Right lobe of liver (tissue), 6 donors: ENCODE measurements at regions not wholly inside any gene's neighbourhood (a gene's known extent, or its start where the extent isn't known, plus 50 kb on each side); places are given as distances from the start of the nearest gene placed in this dataset.

Experiments used
- ATAC-seq, 4 donors: fragments of 200-7000 bp; cut with Tn5 transposase; one replicate each; pipeline ENCODE4 v1.9.1; 2020; ENCODE audit warnings: mild to moderate bottlenecking in 4 of 4, moderate library complexity in 4 of 4
- DNase-seq, 3 donors: peaks; one replicate each; pipeline ENCODE4 v3.0.0-alpha.2; 2020
- H3K27ac ChIP-seq, 3 donors: fragments of 200-600 bp; one replicate each; pipeline ENCODE4 v1.8.0; 2022
- H3K27me3 ChIP-seq, 2 donors: fragments of 200-600 bp; one replicate each; pipeline ENCODE4 v1.8.0; 2022
- H3K36me3 ChIP-seq, 4 donors: fragments of 200-600 bp; sonication (generic) in 1 of 4; one replicate each; pipeline versions ENCODE4 v1.5.1 to v1.8.0; 2017 to 2022; ENCODE audit warnings: control low read depth in 1 of 4
- H3K4me1 ChIP-seq, 4 donors: fragments of 200-600 bp; sonication (generic) in 1 of 4; one replicate each; pipeline versions ENCODE4 v1.5.1 to v1.8.0; 2017 to 2022; ENCODE audit warnings: control low read depth in 1 of 4
- H3K4me3 ChIP-seq, 3 donors: fragments of 200-600 bp; one replicate each; pipeline ENCODE4 v1.8.0; 2022
- H3K9me3 ChIP-seq, 4 donors: fragments of 200-600 bp; sonication (generic) in 1 of 4; one replicate each; pipeline versions ENCODE4 v1.5.1 to v1.8.0; 2017 to 2022; ENCODE audit warnings: control low read depth in 1 of 4
- POLR2A ChIP-seq: fragments of 450-650 bp; IDR thresholded peaks from one replicate; pipeline ENCODE4 v1.6.1; 2017; ENCODE audit warnings: antibody characterized with exemption, mild to moderate bottlenecking
- WGBS: methylation state at CpG from one replicate; pipeline ENCODE4 v1.1.6; 2018; ENCODE audit warnings: low coverage, low lambda C conversion rate; ENCODE audit not compliant: insufficient coverage; ENCODE audit errors: missing lambda C conversion rate; 5-methylcytosine and 5-hydroxymethylcytosine counted together
- intact Hi-C, 2 donors: fragments of 100-400 bp; cut with DNase I; formaldehyde crosslinking; loops; one replicate each; pipeline versions ENCODE4 v1.11.2 to v1.14.1; 2022
- TF ChIP-seq, protein P1 (sequence below), 4 donors: fragments of 200-600 bp in 3 of 4; fragments of 450-650 bp in 1 of 4; IDR thresholded peaks; one replicate each; pipeline versions ENCODE4 v1.5.1 to v1.8.0; 2016 to 2022; ENCODE audit warnings: antibody characterized with exemption in 4 of 4, mild to moderate bottlenecking in 2 of 4
- donor health status: DM: no; HTN: yes; CAD: no.
- donor health status: DM: no; HTN: no; CAD: no.
- donor health status: DM: no; HTN: no; CAD: no.
- donor health status: DM: no; HTN: yes; CAD: no.
- donor health status: DM: no; HTN: yes; CAD: no.

DNA sequence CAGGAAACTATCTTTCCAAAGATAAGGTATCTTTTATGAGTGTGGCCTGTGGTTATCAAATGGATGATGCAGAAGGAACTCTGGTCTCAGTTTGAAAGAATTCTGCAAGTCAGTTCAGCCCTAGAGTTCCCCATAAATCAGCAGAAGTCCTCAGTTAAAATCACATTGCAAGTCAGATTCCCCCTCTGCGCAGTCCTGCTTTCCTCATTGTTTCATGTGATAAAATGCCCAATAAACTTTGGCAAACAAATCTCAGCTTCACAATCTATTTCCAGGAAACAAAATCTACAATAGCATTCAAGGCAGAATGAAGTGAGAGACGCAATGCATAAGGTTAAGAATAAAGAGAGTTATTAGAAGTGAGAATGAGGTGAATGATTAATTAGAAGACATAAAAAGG is 216.3 kb upstream of the KLHL1 start:
- no peak for DNase-seq
- no peak overlapping the region for H3K4me3 ChIP-seq
- WGBS = 40% methylated on average over 2 of the region's 2 CpGs

DNA sequence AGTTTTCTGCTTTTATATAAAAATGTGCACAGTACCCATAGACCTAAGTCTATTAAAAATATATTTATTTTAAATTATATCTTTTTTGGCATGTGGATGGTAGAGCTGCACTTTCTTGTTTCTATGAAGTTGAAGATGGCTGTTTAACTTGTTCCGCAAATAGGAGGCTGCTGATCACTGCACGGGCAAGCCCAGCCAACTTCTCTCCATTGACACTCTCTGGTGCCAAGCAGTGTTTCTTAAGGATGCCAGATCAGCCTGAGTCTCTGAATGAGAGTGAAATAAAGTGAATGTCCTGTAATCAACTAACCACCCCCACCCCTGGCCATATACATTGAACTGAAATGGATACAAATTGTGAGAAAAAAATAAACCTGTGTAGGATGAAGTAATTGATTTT is 202.9 kb upstream of the KLHL1 start:
- TF ChIP-seq, protein P1, sequence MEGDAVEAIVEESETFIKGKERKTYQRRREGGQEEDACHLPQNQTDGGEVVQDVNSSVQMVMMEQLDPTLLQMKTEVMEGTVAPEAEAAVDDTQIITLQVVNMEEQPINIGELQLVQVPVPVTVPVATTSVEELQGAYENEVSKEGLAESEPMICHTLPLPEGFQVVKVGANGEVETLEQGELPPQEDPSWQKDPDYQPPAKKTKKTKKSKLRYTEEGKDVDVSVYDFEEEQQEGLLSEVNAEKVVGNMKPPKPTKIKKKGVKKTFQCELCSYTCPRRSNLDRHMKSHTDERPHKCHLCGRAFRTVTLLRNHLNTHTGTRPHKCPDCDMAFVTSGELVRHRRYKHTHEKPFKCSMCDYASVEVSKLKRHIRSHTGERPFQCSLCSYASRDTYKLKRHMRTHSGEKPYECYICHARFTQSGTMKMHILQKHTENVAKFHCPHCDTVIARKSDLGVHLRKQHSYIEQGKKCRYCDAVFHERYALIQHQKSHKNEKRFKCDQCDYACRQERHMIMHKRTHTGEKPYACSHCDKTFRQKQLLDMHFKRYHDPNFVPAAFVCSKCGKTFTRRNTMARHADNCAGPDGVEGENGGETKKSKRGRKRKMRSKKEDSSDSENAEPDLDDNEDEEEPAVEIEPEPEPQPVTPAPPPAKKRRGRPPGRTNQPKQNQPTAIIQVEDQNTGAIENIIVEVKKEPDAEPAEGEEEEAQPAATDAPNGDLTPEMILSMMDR (IDR thresholded peaks at IDR 0.05) = no peak
- no peak for TF ChIP-seq POLR2A
- H3K27me3 ChIP-seq = no peaks in the 10 kb centered on the region
- intact Hi-C loops = no loop called here
- H3K27ac ChIP-seq = no peak overlapping the region
- H3K36me3 ChIP-seq = no peaks in the 10 kb centered on the region
- H3K9me3 ChIP-seq = no peaks in the 10 kb centered on the region
- no peak for ATAC-seq
- H3K4me1 ChIP-seq = no peaks in the 10 kb centered on the region
- no peak for DNase-seq
- no peak overlapping the region for H3K4me3 ChIP-seq
- WGBS = 70% methylated on average over 2 of the region's 2 CpGs

More for the DNA sequence above, 216.3 kb upstream of the KLHL1 start:
- intact Hi-C loops = no loop called here
- no peak for TF ChIP-seq POLR2A
- TF ChIP-seq, protein P1 (IDR thresholded peaks at IDR 0.05) = no peak
- no peaks in the 10 kb centered on the region for H3K27me3 ChIP-seq
- H3K27ac ChIP-seq = no peak overlapping the region
- no peaks in the 10 kb centered on the region for H3K4me1 ChIP-seq
- no peaks in the 10 kb centered on the region for H3K36me3 ChIP-seq
- H3K9me3 ChIP-seq = no peaks in the 10 kb centered on the region
- ATAC-seq = no peak

DNA sequence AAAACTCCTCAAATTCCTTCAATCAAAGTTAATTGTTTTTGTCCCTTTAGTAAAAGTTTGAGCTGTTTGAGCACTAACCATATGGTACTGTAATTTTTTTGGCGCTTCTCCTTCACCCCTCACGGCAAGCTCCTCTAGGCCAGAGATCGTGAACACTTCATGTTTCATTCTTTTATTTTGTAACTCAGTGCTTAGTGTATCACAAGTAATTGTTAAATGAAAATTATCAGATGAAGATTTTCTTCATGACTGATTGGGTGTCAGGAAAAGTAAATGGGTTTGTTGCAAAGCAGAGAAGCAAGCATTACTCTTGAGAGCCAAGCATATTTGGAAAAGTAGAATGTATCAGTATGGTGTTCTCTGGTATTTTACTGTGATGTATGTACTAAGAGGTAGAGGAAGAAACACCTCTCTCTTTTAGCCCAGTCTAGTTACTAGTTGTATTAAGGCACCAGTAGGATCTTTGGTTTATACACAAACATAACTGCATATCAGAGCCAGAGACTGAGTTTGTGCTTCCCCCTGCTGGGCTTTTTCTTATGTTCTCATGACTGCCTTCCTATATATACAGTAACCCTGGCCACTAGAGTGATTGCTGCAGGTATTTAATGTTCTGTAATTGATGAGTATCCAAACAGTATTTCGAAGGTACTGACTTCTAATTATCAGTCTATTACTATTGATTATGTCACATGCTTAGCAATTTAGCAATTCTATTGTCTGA is 202.3 kb upstream of the KLHL1 start:
- H3K36me3 ChIP-seq = no peaks in the 10 kb centered on the region
- ATAC-seq (peak in 3 of 4 donors; percentile 36 to 60 (median 50)), DNase-seq (no peak)
- whole genome bisulfite sequencing = 22% methylated on average over 4 of the region's 4 CpGs
- no peaks in the 10 kb centered on the region for H3K27me3 ChIP-seq
- no peak for TF ChIP-seq POLR2A
- TF ChIP-seq, protein P1 (IDR thresholded peaks at IDR 0.05) = peak in 2 of 4 donors; percentile 21 to 29
- H3K27ac ChIP-seq = no peak overlapping the region
- intact Hi-C loops = no loop called here
- H3K4me3 ChIP-seq = no peak overlapping the region
- H3K9me3 ChIP-seq = no peaks in the 10 kb centered on the region
- no peaks in the 10 kb centered on the region for H3K4me1 ChIP-seq

DNA sequence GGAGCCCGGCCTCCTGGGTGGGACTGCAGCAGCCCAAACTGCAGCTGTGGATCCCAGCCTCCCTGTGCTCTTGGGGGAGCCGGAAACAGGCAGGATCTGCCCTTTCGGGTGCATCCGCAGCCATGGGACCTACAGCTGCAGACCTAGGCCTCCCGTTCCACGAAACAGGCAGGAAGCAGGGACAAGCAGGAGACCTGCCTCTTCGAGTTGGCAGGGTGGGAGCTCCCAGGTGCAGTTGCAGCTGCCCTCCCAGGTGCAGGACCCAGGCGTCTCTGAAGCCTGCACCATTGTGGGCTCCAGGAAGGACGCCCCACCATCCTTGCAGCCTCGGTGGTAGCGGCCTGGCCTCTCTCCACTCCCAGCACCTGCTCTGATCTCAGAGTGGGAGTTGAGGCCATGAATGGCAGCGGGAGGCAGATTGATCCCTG is 189.0 kb upstream of the KLHL1 start:
- H3K9me3 ChIP-seq = no peaks in the 10 kb centered on the region
- no peak overlapping the region for H3K27ac ChIP-seq
- no peaks in the 10 kb centered on the region for H3K36me3 ChIP-seq
- TF ChIP-seq, protein P1 (IDR thresholded peaks at IDR 0.05) = no peak
- no peak for TF ChIP-seq POLR2A
- intact Hi-C loops = no loop called here
- WGBS = 80% methylated on average over 3 of the region's 12 CpGs
- H3K4me3 ChIP-seq = no peak overlapping the region
- H3K4me1 ChIP-seq = no peaks in the 10 kb centered on the region
- no peaks in the 10 kb centered on the region for H3K27me3 ChIP-seq
- DNase-seq (peak in 1 of 3 donors; percentile 24), ATAC-seq (no peak)
